Keratinocyte (primary cell): ENCODE measurements at regions not wholly inside any gene's neighbourhood (a gene's known extent, or its start where the extent isn't known, plus 50 kb on each side); places are given as distances from the start of the nearest gene placed in this dataset.

ENCODE experiments used
- DNase-seq: peaks from one replicate; pipeline ENCODE4 v3.0.0-alpha.2; 2011; ENCODE audit warnings: low read depth, missing footprints, low spot score
- FAIRE-seq: peaks from 2 replicates; lab custom pipeline; 2011; peaks lifted over from hg19 to GRCh38; lab: Jason Lieb, UNC
- H2AFZ ChIP-seq: 2 replicates; pipeline ENCODE4 v1.6.0; 2012; ENCODE audit warnings: low read length, control low read depth, inconsistent platforms; ENCODE audit not compliant: control insufficient read depth
- H3K27ac ChIP-seq: 2 replicates; pipeline ENCODE4 v1.5.1; 2011; ENCODE audit warnings: low read length; ENCODE audit not compliant: control insufficient read depth, insufficient read depth
- H3K27me3 ChIP-seq: 3 replicates; pipeline ENCODE4 v1.6.0; 2011; ENCODE audit warnings: low read length; ENCODE audit not compliant: control insufficient read depth, insufficient read depth; ENCODE audit errors: extremely low read depth
- H3K36me3 ChIP-seq, 2 experiments: 2 replicates in 1 of 2; 3 replicates in 1 of 2; pipeline ENCODE4 v1.5.1; 2011; ENCODE audit warnings: low read length in 2 of 2, mild to moderate bottlenecking in 1 of 2; ENCODE audit not compliant: control insufficient read depth in 2 of 2, insufficient read depth in 2 of 2; ENCODE audit errors: extremely low read depth in 1 of 2
- H3K4me1 ChIP-seq: 3 replicates; pipeline ENCODE4 v1.5.1; 2011; ENCODE audit warnings: low read length; ENCODE audit not compliant: control insufficient read depth, insufficient read depth; ENCODE audit errors: extremely low read depth
- H3K4me2 ChIP-seq: 3 replicates; pipeline ENCODE4 v1.6.0; 2011; ENCODE audit warnings: low read depth, low read length; ENCODE audit not compliant: control insufficient read depth, insufficient read depth; ENCODE audit errors: extremely low read depth
- H3K4me3 ChIP-seq, 3 experiments: fragments of 200-600 bp in 1 of 3; sonication (generic) in 1 of 3; 2 replicates in 2 of 3; 3 replicates in 1 of 3; pipeline ENCODE4 v1.5.1; 2011 to 2016; ENCODE audit warnings: low read length in 3 of 3, mild to moderate bottlenecking in 3 of 3, control low read depth in 2 of 3, inconsistent platforms in 1 of 3, low read depth in 1 of 3, mixed read lengths in 1 of 3, mixed run types in 1 of 3, moderate library complexity in 1 of 3; ENCODE audit not compliant: control insufficient read depth in 2 of 3, insufficient read depth in 2 of 3; ENCODE audit errors: extremely low read depth in 1 of 3
- H3K79me2 ChIP-seq: 2 replicates; pipeline ENCODE4 v1.6.0; 2012; ENCODE audit warnings: low read length; ENCODE audit not compliant: control insufficient read depth, insufficient read depth
- H3K9ac ChIP-seq: 3 replicates; pipeline ENCODE4 v1.6.0; 2011; ENCODE audit warnings: low read length; ENCODE audit not compliant: control insufficient read depth, insufficient read depth; ENCODE audit errors: extremely low read depth
- H3K9me1 ChIP-seq: 3 replicates; pipeline ENCODE4 v1.6.0; 2011; ENCODE audit warnings: low read length; ENCODE audit not compliant: control insufficient read depth, insufficient read depth; ENCODE audit errors: extremely low read depth
- H3K9me3 ChIP-seq: 2 replicates; pipeline ENCODE4 v1.5.1; 2012; ENCODE audit warnings: low read depth, low read length; ENCODE audit not compliant: control insufficient read depth
- H4K20me1 ChIP-seq: 3 replicates; pipeline ENCODE4 v1.6.0; 2011; ENCODE audit warnings: low read length; ENCODE audit not compliant: control insufficient read depth, insufficient read depth; ENCODE audit errors: extremely low read depth
- EZH2 ChIP-seq: IDR thresholded peaks from one replicate; pipeline ENCODE4 v1.6.1; 2012; ENCODE audit warnings: inconsistent platforms, mild to moderate bottlenecking, low read length, moderate library complexity
- dilution Hi-C: fragments of 300-500 bp; cut with MboI; formaldehyde crosslinking; loops from one replicate; pipeline ENCODE4 v1.7.0; 2020; ENCODE audit warnings: low sequenced_read_pairs; ENCODE audit not compliant: extremely low pct_ligation_motif_present
- TF ChIP-seq, protein P1 (sequence below), 3 experiments: IDR thresholded peaks in 1 of 3; conservative IDR thresholded peaks in 1 of 3; optimal IDR thresholded peaks in 1 of 3; 2 replicates in 2 of 3; 3 replicates in 1 of 3; pipeline versions ENCODE3 to v1.5.1; 2011; ENCODE audit warnings: low read length in 3 of 3, mild to moderate bottlenecking in 3 of 3, moderate library complexity in 2 of 3, control low read depth in 1 of 3, inconsistent platforms in 1 of 3; ENCODE audit not compliant: insufficient read depth in 2 of 3; ENCODE audit errors: extremely low read depth in 1 of 3

DNA sequence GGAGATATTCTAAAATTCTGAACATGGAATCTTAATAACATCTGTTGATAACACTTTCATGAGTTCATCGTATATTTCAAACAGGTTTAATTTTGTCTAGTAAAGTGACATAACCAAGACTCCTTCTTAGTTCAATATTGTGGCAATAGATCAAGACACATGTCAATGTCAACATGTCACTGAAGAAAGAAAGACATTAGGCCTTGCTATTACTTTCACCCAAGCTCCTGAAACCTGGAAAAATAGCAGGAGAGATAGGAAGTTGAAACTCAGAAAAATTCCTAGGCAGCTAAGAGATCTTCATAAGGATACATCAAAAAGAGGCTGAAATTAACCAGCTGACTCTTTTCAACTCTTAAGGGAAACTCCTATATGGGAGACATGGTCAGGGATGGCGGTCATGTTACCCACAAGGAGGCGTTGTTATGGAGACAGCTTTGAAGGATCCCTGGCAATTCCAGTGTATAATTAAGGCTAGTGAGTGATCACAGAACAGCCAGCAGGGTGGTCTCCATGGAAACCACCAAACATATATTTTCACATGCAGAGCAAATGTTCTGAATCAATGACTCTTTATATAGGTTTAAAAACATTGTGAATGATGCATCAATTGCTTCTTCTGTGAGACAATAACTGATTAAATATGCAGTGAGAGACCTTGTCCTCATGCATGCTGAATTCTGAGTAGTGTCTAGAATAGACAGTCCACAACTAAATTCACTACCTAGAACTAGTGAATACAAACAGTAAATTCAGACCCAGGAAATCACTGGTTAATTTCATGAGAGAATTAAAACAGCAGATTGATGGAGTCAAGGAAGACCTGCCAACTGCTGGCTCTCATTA, 115.3 kb upstream of the RIOK3 start:
- no peaks in the 10 kb centered on the region for H4K20me1 ChIP-seq
- H3K27me3 ChIP-seq = no peaks in the 10 kb centered on the region
- no peak overlapping the region for H3K4me2 ChIP-seq
- H3K79me2 ChIP-seq = no peaks in the 10 kb centered on the region
- H3K9me3 ChIP-seq = no peaks in the 10 kb centered on the region
- peaks cover 14% of the 10 kb centered on the region for H3K4me1 ChIP-seq
- no peak overlapping the region for H3K4me3 ChIP-seq
- H2AFZ ChIP-seq = no peak overlapping the region
- dilution Hi-C loops = no loop called here
- DNase-seq = no peak
- H3K9me1 ChIP-seq = no peaks in the 10 kb centered on the region
- no peak overlapping the region for H3K27ac ChIP-seq
- FAIRE-seq = no peak
- H3K36me3 ChIP-seq = no peaks in the 10 kb centered on the region
- no peak overlapping the region for H3K9ac ChIP-seq
- TF ChIP-seq, protein P1, sequence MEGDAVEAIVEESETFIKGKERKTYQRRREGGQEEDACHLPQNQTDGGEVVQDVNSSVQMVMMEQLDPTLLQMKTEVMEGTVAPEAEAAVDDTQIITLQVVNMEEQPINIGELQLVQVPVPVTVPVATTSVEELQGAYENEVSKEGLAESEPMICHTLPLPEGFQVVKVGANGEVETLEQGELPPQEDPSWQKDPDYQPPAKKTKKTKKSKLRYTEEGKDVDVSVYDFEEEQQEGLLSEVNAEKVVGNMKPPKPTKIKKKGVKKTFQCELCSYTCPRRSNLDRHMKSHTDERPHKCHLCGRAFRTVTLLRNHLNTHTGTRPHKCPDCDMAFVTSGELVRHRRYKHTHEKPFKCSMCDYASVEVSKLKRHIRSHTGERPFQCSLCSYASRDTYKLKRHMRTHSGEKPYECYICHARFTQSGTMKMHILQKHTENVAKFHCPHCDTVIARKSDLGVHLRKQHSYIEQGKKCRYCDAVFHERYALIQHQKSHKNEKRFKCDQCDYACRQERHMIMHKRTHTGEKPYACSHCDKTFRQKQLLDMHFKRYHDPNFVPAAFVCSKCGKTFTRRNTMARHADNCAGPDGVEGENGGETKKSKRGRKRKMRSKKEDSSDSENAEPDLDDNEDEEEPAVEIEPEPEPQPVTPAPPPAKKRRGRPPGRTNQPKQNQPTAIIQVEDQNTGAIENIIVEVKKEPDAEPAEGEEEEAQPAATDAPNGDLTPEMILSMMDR (optimal IDR thresholded peaks at IDR 0.05 in 1 of 3, IDR thresholded peaks at IDR 0.05 in 1 of 3, conservative IDR thresholded peaks at IDR 0.05 in 1 of 3; ENCODE audit: extremely low read depth in 1 of 3, insufficient read depth in 2 of 3, low read length in 3 of 3) = no peak
- TF ChIP-seq EZH2 = no peak

DNA sequence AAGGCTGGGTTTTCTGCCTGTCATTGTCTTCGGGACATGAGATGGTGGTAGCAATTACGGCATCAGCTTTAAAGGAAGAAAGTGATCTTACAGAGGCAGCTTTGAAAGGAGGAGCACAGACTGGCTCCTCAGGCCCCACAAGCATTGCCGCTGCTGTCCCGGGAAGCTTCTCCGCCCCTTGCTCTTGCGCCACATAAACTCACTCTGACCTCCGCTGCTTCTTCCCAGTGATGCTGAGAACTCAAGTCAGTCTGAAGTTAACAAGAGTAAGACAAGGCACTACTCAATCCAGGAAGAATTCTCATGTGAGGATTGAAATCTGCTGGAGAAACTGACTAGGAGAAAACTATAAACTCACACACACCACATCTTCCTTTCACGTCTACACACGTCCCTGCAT, 112.4 kb upstream of the RIOK3 start:
- H3K4me1 ChIP-seq = peaks cover 14% of the 10 kb centered on the region
- H3K9me3 ChIP-seq = no peaks in the 10 kb centered on the region
- H3K4me2 ChIP-seq = no peak overlapping the region
- no peaks in the 10 kb centered on the region for H3K27me3 ChIP-seq
- no peak overlapping the region for H2AFZ ChIP-seq
- H4K20me1 ChIP-seq = no peaks in the 10 kb centered on the region
- FAIRE-seq (no peak), DNase-seq (no peak)
- H3K27ac ChIP-seq = no peak overlapping the region
- TF ChIP-seq EZH2 = no peak
- TF ChIP-seq, protein P1 (optimal IDR thresholded peaks at IDR 0.05 in 1 of 3, IDR thresholded peaks at IDR 0.05 in 1 of 3, conservative IDR thresholded peaks at IDR 0.05 in 1 of 3; ENCODE audit: extremely low read depth in 1 of 3, insufficient read depth in 2 of 3, low read length in 3 of 3) = no peak
- no peaks in the 10 kb centered on the region for H3K36me3 ChIP-seq
- H3K9me1 ChIP-seq = no peaks in the 10 kb centered on the region
- dilution Hi-C loops = no loop called here
- H3K4me3 ChIP-seq = no peak overlapping the region
- H3K79me2 ChIP-seq = no peaks in the 10 kb centered on the region
- H3K9ac ChIP-seq = no peak overlapping the region
